Activated T-cell treated with anti-CD3 and anti-CD28 coated beads, Interleukin-2, amount 50 U/mL, for 72 hours (primary cell): ENCODE measurements at regions not wholly inside any gene's neighbourhood (a gene's known extent, or its start where the extent isn't known, plus 50 kb on each side); places are given as distances from the start of the nearest gene placed in this dataset.

Experiments used
- ATAC-seq, 2 donors: fragments of 150-1000 bp; cut with Tn5 transposase; replicated peaks in 1 of 2; 2 replicates each; pipeline ENCODE4 v1.10.0; 2021; ENCODE audit warnings: moderate library complexity in 2 of 2, mild to moderate bottlenecking in 1 of 2
- DNase-seq, 2 donors: peaks; one replicate each; pipeline ENCODE4 v3.0.0; 2021 to 2022; ENCODE audit warnings: mixed read lengths in 1 of 2
- H3K27ac Mint-ChIP-seq: one replicate; pipeline ENCODE4 v1.8.0; 2022; ENCODE audit warnings: mild to moderate bottlenecking, moderate library complexity, mixed read lengths
- H3K27me3 Mint-ChIP-seq: one replicate; pipeline ENCODE4 v1.8.0; 2022; ENCODE audit warnings: low read depth, mixed read lengths
- H3K36me3 Mint-ChIP-seq, 2 donors: one replicate each; pipeline ENCODE4 v1.8.0; 2022; ENCODE audit warnings: mixed read lengths in 2 of 2, mild to moderate bottlenecking in 1 of 2; ENCODE audit not compliant: insufficient read depth in 2 of 2
- H3K4me1 Mint-ChIP-seq: one replicate; pipeline ENCODE4 v1.8.0; 2022; ENCODE audit warnings: low read depth, mixed read lengths
- H3K4me3 Mint-ChIP-seq, 2 donors: one replicate each; pipeline ENCODE4 v1.8.0; 2022; ENCODE audit warnings: mild to moderate bottlenecking in 2 of 2, mixed read lengths in 2 of 2, moderate library complexity in 2 of 2
- H3K9me3 Mint-ChIP-seq, 2 donors: one replicate each; pipeline ENCODE4 v1.8.0; 2022; ENCODE audit warnings: mixed read lengths in 2 of 2

- ATAC-seq = no peak
- DNase-seq = no peak
- peaks cover 27% of the 10 kb centered on the region for H3K27me3 Mint-ChIP-seq
- H3K27ac Mint-ChIP-seq = no peak overlapping the region
- H3K36me3 Mint-ChIP-seq = no peaks in the 10 kb centered on the region
- H3K4me3 Mint-ChIP-seq = no peak overlapping the region
- H3K4me1 Mint-ChIP-seq = no peaks in the 10 kb centered on the region
- no peaks in the 10 kb centered on the region for H3K9me3 Mint-ChIP-seq
These were observed 134.2 kb downstream of the SETD4 start for GRCh38 chr21:35926003-35926740.

GRCh38 chr21:35925497-35925896 lies 134.8 kb downstream of the SETD4 start:
- Mint-ChIP-seq H3K4me1 (no peaks in the 10 kb centered on the region), H3K9me3 (no peaks in the 10 kb centered on the region), H3K36me3 (no peaks in the 10 kb centered on the region), H3K27ac (no peak overlapping the region), H3K4me3 (no peak overlapping the region), H3K27me3 (peaks cover 32% of the 10 kb centered on the region)
- ATAC-seq (peak; percentile 55 to 73), DNase-seq (no peak)

- Mint-ChIP-seq H3K9me3 (no peaks in the 10 kb centered on the region), H3K36me3 (no peaks in the 10 kb centered on the region), H3K27me3 (peaks cover 37% of the 10 kb centered on the region), H3K27ac (no peak overlapping the region), H3K4me1 (no peaks in the 10 kb centered on the region), H3K4me3 (no peak overlapping the region)
- DNase-seq (peak; percentile 14 to 24), ATAC-seq (peak; percentile 72 to 81)
These were observed 135.5 kb downstream of the SETD4 start for GRCh38 chr21:35924714-35925301.

GRCh38 chr21:35923971-35924370 lies 136.4 kb downstream of the SETD4 start:
- Mint-ChIP-seq H3K4me3 (no peak overlapping the region), H3K27me3 (peaks cover 43% of the 10 kb centered on the region), H3K4me1 (no peaks in the 10 kb centered on the region), H3K36me3 (no peaks in the 10 kb centered on the region), H3K27ac (no peak overlapping the region), H3K9me3 (no peaks in the 10 kb centered on the region)
- DNase-seq (no peak), ATAC-seq (no peak)

GRCh38 chr21:35922618-35923017 lies 137.7 kb downstream of the SETD4 start:
- Mint-ChIP-seq H3K27me3 (peaks cover 43% of the 10 kb centered on the region), H3K9me3 (no peaks in the 10 kb centered on the region)
- ATAC-seq = no peak

GRCh38 chr21:35921471-35921870 lies 138.9 kb downstream of the SETD4 start:
- ATAC-seq = no peak
- Mint-ChIP-seq H3K4me1 (no peaks in the 10 kb centered on the region), H3K4me3 (no peak overlapping the region), H3K27me3 (peaks cover 36% of the 10 kb centered on the region), H3K27ac (no peak overlapping the region), H3K36me3 (no peaks in the 10 kb centered on the region), H3K9me3 (no peaks in the 10 kb centered on the region)
- DNase-seq = no peak

More at GRCh38 chr21:35922618-35923017, 137.7 kb downstream of the SETD4 start:
- H3K4me1 Mint-ChIP-seq = no peaks in the 10 kb centered on the region
- DNase-seq = no peak
- no peaks in the 10 kb centered on the region for H3K36me3 Mint-ChIP-seq
- no peak overlapping the region for H3K4me3 Mint-ChIP-seq
- no peak overlapping the region for H3K27ac Mint-ChIP-seq

- Mint-ChIP-seq H3K4me3 (no peak overlapping the region), H3K9me3 (peaks cover 0 to 3% of the 10 kb centered on the region in 2 donors), H3K27ac (no peak overlapping the region), H3K4me1 (no peaks in the 10 kb centered on the region), H3K36me3 (peaks cover 2% of the 10 kb centered on the region in 2 donors), H3K27me3 (peaks cover 40% of the 10 kb centered on the region)
- no peak for DNase-seq
- ATAC-seq = no peak
These were observed 139.9 kb downstream of the SETD4 start for GRCh38 chr21:35920436-35920835.

- Mint-ChIP-seq H3K9me3 (peaks cover 0 to 4% of the 10 kb centered on the region in 2 donors), H3K4me1 (no peaks in the 10 kb centered on the region), H3K4me3 (no peak overlapping the region), H3K27ac (no peak overlapping the region), H3K27me3 (peaks cover 44% of the 10 kb centered on the region), H3K36me3 (peaks cover 2% of the 10 kb centered on the region in 2 donors)
- ATAC-seq (no peak), DNase-seq (no peak)
These were observed 145.3 kb downstream of the SETD4 start for GRCh38 chr21:35915030-35915429.

- Mint-ChIP-seq H3K27ac (no peak overlapping the region), H3K4me1 (no peaks in the 10 kb centered on the region), H3K9me3 (peaks cover 0 to 4% of the 10 kb centered on the region in 2 donors), H3K4me3 (no peak overlapping the region), H3K27me3 (peaks cover 38% of the 10 kb centered on the region), H3K36me3 (peaks cover 2% of the 10 kb centered on the region in 2 donors)
- no peak for ATAC-seq
- no peak for DNase-seq
These were observed 148.7 kb downstream of the SETD4 start for GRCh38 chr21:35911412-35912191.

- Mint-ChIP-seq H3K27me3 (peaks cover 32% of the 10 kb centered on the region), H3K36me3 (no peaks in the 10 kb centered on the region), H3K9me3 (no peaks in the 10 kb centered on the region), H3K4me3 (no peak overlapping the region), H3K4me1 (no peaks in the 10 kb centered on the region), H3K27ac (no peak overlapping the region)
- ATAC-seq (no peak), DNase-seq (no peak)
These were observed 150.7 kb downstream of the SETD4 start for GRCh38 chr21:35909456-35910223.

- no peak for DNase-seq
- Mint-ChIP-seq H3K36me3 (no peaks in the 10 kb centered on the region), H3K9me3 (no peaks in the 10 kb centered on the region), H3K27ac (no peak overlapping the region), H3K4me3 (no peak overlapping the region), H3K27me3 (peaks cover 36% of the 10 kb centered on the region), H3K4me1 (no peaks in the 10 kb centered on the region)
- no peak for ATAC-seq
These were observed 151.8 kb downstream of the SETD4 start for GRCh38 chr21:35908311-35909078.

GRCh38 chr21:35906586-35906985 lies 153.7 kb downstream of the SETD4 start:
- peaks cover 32% of the 10 kb centered on the region for H3K27me3 Mint-ChIP-seq
- ATAC-seq (no peak), DNase-seq (no peak)
- no peaks in the 10 kb centered on the region for H3K9me3 Mint-ChIP-seq
- no peaks in the 10 kb centered on the region for H3K4me1 Mint-ChIP-seq
- no peak overlapping the region for H3K4me3 Mint-ChIP-seq
- H3K27ac Mint-ChIP-seq = no peak overlapping the region
- no peaks in the 10 kb centered on the region for H3K36me3 Mint-ChIP-seq
